ENCODE measurements at regions not wholly inside any gene's neighbourhood (a gene's known extent, or its start where the extent isn't known, plus 50 kb on each side); places are given as distances from the start of the nearest gene placed in this dataset.
"Not testable (repeated sequence)": the region's sequence is repeated elsewhere in the genome, so short reads cannot be mapped to it uniquely, and the experiment has no call there.

DNA sequence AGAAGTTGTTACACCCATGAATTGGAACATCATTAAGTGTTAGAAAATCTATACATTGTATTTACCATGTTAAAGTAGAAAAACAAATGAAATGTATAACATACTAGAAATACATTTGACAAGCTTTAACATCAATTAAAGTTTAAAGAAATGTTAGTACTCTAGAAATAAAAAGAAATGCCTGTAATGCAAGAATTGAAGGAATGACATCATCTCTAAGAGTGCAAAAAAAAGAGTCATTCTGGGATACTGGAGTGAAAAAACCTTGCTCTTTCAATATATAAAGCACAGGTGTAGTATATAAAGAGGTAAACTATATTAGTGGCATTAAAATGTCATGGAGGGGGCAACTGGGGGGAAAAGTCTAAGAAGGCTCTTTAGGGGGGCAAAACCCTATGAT lies 210.8 kb upstream of the PLD5 start:
- DNase-seq (ENCODE audit: low read depth): no peak

DNA sequence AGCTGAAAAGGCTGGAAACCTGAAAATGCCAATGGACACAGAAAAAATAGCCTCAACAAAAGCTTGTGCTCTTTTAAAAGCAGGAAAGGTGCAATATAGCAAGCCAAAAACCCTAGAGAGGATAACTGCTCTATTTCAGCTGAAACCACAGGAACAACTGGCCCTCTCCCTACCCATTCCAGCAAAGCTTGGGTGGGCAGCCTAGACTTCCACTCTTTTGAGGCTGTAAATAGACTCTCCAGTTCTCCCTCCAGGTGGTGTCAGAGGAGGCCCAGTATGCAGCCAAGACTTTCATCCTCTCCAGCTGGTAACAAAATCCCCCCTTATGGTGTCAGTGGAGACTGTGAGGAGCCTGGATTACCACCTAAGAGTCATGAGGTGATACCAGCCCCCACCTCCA lies 206.9 kb upstream of the PLD5 start:
- DNase-seq (ENCODE audit: low read depth): no peak

DNA sequence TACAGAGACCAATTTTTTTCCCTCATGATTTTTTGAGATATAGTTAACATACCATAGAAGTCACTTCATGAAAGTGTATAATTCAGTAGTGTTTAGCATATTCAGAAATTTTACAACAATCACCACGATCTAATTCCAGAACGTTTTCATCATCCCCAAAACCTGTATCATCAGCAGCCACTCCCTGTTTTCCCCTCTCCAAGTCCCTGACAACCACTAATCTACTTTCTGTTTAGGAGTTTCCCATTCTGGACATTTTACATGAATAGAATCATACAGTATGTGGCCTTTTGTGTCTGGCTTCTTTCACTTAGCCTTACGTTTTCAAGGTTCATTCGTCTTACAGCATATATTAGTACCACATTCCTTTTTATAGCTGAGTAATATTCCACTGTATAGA lies 204.2 kb upstream of the PLD5 start:
- DNase-seq (ENCODE audit: low read depth): no peak

DNA sequence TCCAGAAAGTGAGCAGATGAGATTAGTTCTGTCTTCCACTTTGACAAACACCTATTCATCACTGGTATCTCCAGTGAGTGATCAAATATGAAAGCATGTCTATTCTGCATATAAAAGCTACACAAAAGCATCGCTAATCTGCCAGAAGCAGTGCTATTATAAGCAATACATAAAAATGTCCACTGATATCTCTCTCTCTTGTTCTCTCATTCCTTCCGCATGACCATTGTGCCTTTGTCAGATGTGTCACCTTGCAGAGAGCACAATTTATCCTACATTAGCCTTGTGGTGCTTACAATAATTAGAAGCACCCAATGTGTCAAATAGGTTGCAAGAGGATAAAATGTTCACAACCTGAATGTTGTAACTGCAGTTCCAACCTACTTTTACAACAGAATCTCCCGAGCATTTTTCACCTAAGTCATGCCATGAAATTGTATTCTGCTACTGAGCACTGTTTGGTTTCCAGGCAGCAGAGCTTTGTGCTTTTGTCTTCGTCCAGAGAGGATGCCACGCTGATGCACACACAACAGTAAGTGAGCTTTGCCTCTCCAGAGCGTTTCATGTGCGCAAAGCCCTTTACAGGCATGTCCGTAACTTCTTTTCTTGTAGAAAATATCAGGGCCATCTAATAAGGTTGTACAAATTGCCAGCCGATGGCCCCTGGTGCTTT lies 198.7 kb upstream of the PLD5 start:
- DNase-seq (ENCODE audit: low read depth): no peak

DNA sequence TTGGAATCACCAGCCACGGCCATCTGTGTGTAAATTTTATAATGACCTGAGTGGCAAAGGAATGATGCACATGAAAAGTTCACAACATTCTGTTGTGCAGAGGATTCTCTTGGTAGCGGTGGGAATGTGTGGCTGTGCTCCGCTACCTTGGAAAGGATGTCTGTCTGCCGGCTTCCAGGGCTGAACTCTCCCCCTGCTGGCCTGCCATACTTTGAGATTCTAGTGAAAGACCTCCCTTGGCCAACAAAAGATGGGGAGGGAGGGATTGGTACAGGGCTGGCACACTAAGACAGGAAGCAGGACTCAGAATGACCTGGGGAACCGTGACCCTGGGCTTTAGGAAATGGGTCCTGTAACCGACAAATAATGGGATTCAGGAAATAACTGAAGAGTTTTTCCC lies 194.5 kb upstream of the PLD5 start:
- DNase-seq (ENCODE audit: low read depth): no peak

DNA sequence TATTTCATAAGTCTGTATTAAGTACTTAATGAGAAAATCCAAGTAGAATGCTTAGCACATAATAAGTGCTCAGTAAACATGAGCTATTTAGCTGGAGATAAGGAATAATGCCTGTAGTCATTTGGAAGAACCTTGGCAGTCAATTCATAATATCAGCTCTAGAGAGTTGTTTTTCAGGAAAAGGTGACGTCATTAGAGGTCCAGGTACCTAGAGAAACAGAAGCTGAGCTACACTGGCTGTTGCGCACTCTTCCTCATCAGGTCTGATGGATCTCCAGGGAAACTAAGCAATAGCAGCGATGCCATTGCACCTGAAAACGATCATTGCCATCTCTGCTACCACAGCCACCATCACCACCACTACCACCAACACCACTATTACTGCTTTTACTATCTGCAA lies 187.8 kb upstream of the PLD5 start:
- no peak for DNase-seq (ENCODE audit: low read depth)

DNA sequence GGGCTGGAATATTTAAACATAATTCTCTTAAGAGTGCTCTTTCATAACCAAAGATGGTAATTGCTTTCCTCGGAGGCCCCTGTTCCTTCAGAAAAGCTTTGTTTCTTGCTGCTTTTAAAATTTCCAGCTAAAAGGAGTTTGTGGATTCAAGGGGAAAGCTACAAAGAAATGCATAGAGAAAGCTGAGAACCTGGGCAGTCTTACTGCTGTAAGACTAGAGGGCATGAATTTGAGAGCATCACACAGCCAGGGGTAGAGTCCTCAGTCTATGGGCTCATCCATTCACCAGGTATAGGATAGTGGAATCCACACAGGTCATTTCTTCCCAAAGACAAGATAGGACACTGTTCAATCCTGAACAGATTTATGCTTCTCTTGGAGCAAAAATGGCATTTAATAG lies 186.3 kb upstream of the PLD5 start:
- DNase-seq (ENCODE audit: low read depth): no peak

DNA sequence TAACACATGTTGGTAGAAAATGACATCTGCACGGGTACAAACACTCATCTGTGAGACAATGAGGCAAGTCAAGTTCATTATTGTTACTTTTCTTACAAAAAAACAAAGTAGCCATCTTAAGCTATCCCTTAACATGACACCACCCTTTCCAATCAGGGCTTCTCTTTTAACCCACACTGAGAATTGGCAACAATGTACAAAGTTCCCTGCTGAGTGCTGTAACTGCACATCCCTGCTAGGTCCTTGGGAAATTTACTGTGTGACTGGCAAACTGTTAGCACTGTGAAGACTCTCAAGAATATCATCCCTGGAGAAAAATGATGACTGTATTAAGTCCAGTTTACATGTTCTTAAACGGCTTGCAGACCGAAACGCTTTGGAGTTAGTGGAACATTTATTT lies 185.8 kb upstream of the PLD5 start:
- DNase-seq (ENCODE audit: low read depth): no peak

DNA sequence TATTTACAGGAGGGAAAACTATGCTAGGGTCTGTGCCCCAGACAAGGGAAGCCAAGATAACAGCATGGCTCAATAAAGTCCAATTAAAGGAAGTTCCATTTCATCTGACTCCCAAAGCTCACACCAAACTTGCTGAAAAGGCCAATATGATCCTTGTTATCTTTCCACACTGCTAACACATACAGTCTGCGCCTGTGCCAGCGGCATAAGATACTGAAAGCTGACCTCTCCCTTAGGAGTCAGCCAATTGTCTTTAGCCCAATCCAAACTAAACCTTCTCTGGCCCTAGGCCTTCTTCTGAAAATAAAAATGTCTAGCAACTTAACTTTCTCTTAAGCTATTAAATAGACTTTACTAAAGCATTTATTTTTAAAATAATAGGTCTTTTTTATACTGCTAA lies 179.0 kb upstream of the PLD5 start:
- DNase-seq (ENCODE audit: low read depth): no peak

DNA sequence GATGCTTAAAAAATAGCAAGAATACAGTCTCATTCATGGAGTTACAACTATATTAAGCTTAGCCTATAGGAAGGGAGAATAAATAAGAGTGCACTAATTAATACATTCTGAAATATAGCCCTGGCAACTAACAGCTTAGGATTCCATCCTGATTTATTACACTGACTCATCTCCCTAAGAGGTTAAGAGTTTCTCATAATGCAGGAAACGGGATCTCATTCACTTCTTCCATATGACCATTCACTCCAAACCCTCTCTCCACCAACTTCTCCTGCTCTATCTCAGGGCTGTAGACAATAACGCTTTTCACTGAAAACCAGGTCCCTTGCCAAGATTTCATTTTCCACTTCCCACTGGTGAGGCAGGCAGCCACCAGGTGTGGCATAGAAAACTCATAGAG lies 168.5 kb upstream of the PLD5 start:
- DNase-seq (ENCODE audit: low read depth): no peak

DNA sequence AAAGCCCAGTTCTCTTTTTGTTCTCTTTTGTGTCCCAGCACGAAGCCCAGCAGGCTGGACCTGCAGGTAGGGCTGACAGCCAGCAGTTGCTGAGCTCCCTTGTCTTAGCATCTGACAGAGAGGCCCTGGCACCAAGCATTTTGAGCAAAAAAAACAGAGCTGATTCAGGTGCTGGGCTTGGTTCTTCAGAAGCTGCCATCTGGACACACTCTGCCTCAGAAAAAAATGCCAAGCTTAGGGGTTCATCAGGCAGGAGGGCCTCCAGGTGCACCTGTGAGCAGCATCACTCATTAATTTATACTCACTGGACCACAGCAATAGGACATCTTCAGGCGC lies 167.1 kb upstream of the PLD5 start:
- DNase-seq (ENCODE audit: low read depth): no peak

DNA sequence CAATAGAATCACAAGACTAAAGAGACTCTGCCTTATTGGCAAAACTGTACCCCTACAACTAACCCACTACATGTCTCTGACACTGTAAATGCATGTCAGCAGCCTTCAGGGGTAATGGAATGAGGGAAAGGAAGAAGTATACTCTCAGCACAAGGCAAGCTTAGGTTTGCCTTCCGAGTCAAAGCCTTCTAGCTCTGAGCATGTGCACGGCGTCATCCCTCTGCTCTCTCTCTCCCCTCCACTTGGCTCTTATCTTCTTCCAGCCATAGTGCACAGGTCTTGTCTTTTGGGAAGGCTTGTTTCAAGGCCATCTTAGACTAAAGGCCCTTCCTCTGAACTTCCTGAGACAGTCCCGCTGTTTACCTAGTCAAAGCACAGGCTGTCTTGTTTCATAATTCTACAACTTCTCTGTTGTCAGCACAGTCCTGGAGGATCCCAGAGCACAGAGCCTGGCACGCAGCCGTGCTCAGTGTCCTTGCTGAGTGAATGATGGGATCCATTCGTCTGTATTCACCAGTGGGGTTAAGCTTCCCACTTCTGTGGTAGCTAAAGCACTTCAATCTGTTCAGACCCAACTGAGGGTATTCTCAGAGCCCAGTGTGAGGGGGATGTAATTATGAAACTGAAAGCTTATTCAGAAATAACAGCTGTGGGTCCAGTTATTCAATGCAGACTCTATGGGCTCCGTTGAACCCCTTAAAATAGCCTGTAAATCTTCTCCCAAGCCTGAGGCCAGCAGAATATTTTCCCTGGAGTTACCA lies 166.5 kb upstream of the PLD5 start:
- DNase-seq (ENCODE audit: low read depth): no peak

DNA sequence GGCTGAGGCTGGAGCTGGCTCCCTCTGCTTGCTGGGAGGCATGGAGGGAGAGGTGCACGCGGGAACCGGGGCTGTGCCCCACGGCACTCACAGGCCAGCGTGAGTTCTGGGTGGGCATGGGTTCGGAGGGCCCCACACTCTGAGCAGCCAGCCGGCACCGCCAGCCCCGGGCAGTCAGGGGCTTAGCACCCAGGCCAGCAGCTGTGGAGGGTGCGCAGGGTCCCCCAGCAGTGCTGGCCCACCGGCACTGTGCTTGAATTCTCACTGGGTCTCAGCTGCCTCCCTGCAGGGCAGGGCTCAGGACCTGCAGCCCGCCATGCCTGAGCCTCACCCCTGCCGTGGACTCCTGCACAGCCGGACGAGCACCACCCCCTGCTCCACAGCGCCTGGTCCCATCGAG lies 164.9 kb upstream of the PLD5 start:
- DNase-seq (ENCODE audit: low read depth): no peak

DNA sequence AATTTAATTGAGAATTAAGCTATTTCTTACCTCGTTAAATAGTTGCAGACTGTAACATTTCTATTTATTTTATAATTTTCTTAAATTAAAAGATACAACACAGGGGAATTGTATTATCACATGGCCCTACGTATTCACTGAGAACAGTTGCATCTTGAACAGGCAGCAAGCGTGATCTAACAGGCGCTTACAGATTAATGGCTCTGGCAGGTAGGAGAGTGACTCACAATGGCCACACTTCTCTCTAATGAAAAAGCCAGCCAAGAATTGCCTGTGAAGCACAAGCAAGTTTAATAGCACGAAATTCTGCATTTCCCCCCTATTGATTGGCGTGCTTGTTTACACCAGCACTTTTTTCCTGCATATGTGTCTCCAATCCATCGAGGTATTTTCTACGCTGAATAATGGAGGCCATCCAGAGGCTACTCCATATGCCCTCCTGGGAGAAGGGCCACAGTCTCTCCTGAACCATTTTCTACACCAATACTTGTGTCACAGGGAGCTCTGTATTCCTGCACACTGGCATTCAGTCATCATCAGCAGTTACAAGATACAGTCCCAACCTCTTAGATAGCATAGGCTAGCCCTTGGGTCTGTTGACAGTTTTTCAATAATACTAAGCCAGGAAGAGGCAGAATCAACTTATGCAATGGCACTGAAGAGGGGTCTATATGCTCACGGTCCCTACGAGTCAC lies 150.6 kb upstream of the PLD5 start:
- DNase-seq (ENCODE audit: low read depth): no peak

DNA sequence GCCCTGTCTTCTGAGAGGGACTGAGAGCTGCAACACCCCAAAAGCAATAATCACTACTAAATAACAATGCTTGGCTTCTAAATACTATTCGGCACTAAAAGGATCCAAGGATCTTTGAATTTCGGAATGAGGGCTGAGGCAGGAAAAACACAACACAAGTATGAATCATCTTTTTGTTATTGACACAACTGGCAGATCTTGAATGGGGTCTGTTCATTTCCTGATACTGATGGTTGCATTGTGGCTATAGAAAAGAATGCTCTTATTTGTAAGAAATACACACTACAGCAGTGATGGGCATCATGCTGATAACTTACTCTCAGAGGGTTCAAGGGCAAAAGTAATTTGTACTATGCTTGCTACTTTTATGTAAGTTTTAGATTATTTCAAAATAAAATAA lies 149.2 kb upstream of the PLD5 start:
- no peak for DNase-seq (ENCODE audit: low read depth)

DNA sequence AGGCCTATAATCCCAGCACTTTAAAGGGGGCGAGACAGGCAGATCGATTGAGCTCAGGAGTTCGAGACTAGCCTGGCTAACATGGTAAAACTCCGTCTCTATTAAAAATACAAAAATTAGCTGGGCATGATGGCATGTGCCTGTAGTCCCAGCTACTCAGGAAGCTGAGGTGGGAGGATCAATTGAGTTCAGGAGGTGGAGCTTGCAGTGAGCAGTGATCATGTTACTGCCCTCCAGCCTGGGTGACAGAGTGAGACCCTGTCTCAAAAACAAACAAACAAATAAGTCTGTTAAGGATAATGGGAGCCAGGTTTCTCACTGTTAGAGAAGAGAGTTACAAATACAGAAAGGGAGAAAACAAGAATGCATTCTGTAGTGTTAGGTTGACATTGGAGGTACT lies 148.7 kb upstream of the PLD5 start:
- not testable (repeated sequence) for DNase-seq (ENCODE audit: low read depth)

DNA sequence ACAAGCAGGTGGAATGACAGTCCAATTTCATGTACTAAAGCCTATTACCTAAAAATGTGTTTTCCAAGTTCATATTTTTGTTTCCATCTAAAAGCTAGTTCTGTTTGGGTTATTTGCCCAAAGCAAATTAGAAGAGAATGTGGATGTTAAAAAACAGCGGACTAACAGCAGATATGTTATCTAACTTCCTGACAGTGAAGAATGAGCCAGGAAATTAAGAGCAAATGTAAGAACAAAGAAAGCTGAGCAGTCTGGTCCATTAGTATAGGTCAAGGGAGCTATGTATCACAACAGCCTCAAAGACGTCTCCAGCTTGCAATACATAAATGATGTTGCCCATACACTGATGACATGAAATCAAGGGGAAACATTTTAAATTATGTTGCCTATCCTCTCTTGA lies 145.5 kb upstream of the PLD5 start:
- DNase-seq (ENCODE audit: low read depth): no peak

DNA sequence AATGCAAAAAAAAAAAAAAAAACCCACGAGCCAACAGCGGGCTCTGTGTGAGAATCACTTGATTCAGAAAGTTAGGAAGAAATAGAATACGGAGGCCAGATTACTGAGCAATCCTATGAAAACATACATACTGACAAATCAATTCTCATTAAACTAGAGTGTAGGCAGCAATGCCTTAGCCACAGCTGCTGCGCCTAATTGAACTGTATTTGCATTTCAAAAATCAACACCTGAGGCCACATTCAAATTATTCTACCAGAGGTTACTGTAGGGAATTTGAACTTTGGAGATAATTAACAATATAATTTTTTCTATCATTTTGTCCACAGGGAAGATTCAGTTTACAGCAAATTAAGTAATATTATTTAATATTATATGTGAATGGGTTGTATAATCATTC lies 138.4 kb upstream of the PLD5 start:
- no peak for DNase-seq (ENCODE audit: low read depth)

DNA sequence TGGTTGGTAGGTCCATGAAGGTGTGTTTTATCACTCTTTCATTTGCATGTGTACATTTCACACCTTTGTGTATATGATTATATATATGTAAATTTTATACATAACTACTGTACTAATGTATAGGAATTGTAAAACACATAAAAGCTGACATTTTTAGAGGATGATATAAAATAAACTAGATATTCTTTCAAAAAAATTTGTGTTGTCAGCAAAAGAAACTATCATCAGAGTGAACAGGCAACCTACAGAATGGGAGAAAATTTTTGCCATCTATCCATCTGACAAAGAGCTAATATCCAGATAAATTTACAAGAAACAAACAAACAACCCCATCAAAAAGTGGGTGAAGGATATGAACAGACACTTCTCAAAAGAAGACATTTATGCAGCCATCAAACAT lies 129.3 kb upstream of the PLD5 start:
- not testable (repeated sequence) for DNase-seq (ENCODE audit: low read depth)

DNA sequence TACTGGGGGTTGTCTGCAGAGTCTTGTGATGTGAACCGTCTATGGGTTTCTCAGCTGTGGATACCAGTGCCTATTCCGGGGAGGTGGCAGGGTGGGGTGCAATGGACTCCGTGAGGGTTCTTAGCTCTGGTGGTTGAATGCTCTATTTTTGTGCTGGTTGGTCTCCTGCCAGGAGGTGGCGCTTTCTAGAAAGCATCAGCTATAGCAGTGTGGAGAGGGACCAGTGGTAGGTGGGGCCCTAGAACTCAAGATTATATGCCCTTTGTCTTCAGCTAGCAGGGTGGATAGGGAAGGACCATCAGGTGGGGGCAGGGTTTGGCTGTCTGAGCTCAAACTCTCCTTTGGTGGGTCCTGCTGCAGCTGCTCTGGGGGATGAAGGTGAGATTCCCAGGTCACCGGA lies 127.3 kb upstream of the PLD5 start:
- DNase-seq (ENCODE audit: low read depth): no peak

DNA sequence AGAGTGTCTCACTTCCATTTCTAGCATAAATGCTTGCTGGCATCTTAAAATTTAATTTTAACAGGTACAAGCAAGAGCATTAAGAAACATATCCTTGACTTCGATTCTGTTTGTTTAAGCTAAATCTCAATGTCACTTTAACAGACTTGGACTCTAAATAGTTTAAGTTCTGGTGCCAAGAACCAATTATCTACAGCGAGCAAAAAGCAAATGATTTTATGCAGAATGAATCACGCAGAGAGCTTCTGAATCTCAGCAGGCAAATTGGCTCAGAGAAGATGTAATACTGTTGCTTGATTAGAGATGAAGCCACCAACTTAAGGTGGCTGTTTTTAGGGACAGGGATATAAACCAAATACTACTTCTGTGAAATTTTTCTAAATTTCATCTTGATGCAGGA lies 117.0 kb upstream of the PLD5 start:
- DNase-seq (ENCODE audit: low read depth): no peak

DNA sequence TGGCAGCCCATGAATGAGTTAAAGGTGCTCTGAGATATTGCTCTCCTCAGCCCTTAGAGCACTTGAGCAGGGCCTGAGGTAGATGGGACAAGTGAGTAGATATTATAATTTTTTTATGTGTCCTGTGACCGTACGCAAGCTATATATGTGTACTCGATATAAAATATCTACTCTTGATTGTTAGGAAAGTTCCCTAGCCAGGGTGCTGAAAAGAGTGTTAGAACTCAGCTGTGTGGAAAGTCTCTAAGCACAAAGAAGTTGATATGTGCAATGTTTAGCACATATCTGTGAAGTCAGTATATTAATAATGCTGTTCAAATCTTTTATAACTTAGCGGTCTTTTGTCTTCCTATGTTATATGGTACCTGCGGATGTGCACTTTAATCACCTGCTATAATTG lies 114.6 kb upstream of the PLD5 start:
- DNase-seq (ENCODE audit: low read depth): no peak

DNA sequence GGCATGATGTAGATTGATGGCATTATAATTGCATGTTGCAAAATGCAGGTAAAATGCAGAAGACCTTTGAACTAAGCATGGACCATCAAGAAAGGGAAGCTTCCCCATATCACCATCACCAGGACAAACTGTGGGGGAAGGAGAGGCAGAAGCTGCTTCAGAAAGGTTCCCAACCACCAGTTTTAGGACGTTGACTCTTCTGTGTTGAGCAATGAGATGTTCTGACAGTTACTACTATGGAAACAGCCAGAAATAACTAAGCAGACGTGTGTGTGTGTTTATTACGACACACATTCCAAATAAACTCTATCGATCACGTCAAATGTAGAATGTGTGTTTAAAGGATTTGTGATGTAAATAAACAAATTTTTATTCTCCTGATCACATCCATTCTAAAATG lies 110.2 kb upstream of the PLD5 start:
- no peak for DNase-seq (ENCODE audit: low read depth)

DNA sequence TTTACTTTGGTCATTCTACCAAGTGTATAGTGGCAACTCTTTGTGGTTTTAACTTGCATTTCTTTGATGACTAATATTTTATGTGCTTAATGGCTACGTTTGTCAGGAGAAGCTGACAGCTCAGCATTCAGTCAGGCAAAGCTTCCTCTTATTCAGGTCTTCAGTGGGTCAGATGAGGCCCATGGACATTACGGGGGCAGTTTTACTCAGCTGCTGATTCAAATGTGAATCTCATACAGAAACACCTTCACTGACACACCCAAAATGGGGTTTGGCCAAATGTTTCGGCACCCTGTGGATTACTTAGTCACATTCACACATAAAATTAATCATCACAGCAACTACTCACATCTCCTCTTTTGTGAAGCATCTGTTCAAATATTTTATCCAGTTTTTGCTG lies 104.9 kb upstream of the PLD5 start:
- DNase-seq (ENCODE audit: low read depth): no peak

Data from non-pigmented ciliary epithelial cell (primary cell).